ENCODE measurements at regions not wholly inside any gene's neighbourhood (a gene's known extent, or its start where the extent isn't known, plus 50 kb on each side); places are given as distances from the start of the nearest gene placed in this dataset.
"Not testable (repeated sequence)": the region's sequence is repeated elsewhere in the genome, so short reads cannot be mapped to it uniquely, and the experiment has no call there.

GRCh38 chr5:34096033-34096432, 53.0 kb upstream of the C1QTNF3 start:
- H3K4me3 ChIP-seq (ENCODE audit: low read length) = not testable (repeated sequence)

DNA sequence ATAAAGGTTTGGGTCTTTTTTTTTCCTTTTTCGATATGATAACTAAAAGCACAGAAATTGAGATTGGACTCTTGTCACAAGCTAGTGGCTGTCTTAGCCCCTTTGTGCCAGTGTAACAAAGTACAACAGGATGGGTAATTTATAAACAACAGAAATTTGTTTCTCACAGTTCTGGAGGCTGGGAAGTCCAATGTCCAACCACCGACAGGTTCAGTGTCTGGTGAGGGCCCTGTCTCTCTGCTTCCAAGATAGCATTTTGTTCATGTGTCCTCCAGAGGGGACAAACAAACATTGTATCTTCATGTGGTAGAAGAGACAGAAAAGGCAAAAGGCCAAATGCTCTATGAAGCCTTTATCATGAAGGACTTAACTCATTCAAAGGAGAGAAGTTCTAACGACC, 56.9 kb upstream of the C1QTNF3 start:
- H3K4me3 ChIP-seq (ENCODE audit: low read length) = not testable (repeated sequence)

- not testable (repeated sequence) for H3K4me3 ChIP-seq (ENCODE audit: low read length)
Observed at GRCh38 chr5:34101567-34101966, 58.6 kb upstream of the C1QTNF3 start.

GRCh38 chr5:34108897-34109296, 65.9 kb upstream of the C1QTNF3 start:
- not testable (repeated sequence) for H3K4me3 ChIP-seq (ENCODE audit: low read length)

DNA sequence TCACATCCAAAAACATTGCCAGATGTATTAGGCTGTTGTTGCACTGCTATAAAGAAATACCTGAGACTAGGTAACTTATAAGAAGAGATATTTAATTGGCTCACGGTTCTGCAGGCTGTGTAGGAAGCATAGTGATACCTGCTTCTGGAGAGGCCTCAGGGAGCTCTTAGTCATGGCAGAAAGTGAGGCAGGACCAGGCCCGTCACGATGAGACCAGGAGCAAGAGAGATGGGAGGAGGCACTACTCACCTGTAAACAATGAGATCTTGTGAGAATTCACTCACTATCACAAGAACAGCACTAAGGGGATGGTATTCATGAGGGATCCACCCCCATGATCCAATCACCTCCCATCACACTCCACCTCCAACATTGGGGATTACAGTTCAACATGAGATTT, 81.3 kb upstream of the C1QTNF3 start:
- not testable (repeated sequence) for H3K4me3 ChIP-seq (ENCODE audit: low read length)

- H3K4me3 ChIP-seq (ENCODE audit: low read length) = not testable (repeated sequence)
Observed at GRCh38 chr5:34125354-34125753, 82.3 kb upstream of the C1QTNF3 start.

GRCh38 chr5:34126741-34127140, 83.7 kb upstream of the C1QTNF3 start:
- not testable (repeated sequence) for H3K4me3 ChIP-seq (ENCODE audit: low read length)

GRCh38 chr5:34127818-34128217, 84.8 kb upstream of the C1QTNF3 start:
- H3K4me3 ChIP-seq (ENCODE audit: low read length) = not testable (repeated sequence)

- H3K4me3 ChIP-seq (ENCODE audit: low read length) = not testable (repeated sequence)
Observed at GRCh38 chr5:34128890-34129289, 85.9 kb upstream of the C1QTNF3 start.

GRCh38 chr5:34154988-34155387, 112.0 kb upstream of the C1QTNF3 start:
- H3K4me3 ChIP-seq (ENCODE audit: low read length) = not testable (repeated sequence)

- not testable (repeated sequence) for H3K4me3 ChIP-seq (ENCODE audit: low read length)
Observed at GRCh38 chr5:34156703-34157414, 113.8 kb upstream of the C1QTNF3 start.

- H3K4me3 ChIP-seq (ENCODE audit: low read length) = not testable (repeated sequence)
Observed at GRCh38 chr5:34160904-34161303, 117.9 kb upstream of the C1QTNF3 start.

DNA sequence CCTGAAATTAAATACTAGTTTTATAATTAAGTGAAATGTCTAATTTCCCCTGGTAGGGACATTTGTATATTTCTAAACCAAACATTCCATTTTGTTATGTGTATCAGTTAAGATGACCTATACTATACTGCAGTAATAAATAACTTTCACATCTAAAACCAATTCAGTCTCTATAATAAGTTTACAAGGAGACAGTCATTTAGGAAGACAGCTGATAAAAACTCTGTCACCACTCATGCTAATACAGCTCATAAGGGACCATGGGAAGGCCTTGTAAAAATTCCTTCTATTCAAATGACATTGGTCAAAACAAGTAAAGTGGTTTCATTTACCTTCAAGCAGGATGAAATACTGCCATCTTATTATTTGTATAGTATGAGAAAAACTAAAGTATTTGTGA, 128.4 kb upstream of the C1QTNF3 start:
- H3K4me3 ChIP-seq (ENCODE audit: low read length) = not testable (repeated sequence)

DNA sequence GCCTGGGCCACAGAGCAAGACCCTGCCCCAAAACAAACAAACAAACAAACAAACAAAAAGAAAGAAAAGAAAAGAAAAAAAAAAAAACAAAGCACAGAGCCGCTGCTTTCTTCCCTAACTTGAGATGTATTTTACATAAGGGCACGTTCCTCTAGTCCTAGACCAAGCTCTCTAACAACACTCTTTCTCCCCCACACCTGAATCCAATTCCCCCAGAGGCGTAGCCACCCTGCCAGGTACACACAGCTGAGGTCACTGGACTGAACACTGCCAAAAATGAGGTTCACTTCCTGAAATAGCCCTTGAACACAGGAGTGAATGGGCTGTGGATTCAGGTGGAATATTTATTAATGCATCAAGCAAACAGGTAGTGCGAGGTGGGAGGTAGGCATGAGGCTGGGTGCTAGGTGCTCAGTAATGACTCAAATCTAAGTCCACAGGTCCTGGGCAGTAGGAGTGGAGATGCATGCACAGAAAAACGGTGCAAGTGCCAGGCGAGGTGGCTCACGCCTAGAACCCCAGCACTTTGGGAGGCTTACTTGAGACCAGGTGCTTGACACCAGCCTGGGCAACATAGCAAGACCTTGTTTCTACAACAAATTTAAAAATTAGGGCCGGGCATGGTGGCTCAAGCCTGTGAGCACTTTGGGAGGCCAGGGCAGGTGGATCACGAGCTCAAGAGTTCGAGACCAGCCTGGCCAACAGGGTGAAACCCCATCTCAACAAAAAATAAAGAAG, 136.6 kb upstream of the C1QTNF3 start:
- H3K4me3 ChIP-seq (ENCODE audit: low read length) = not testable (repeated sequence)

DNA sequence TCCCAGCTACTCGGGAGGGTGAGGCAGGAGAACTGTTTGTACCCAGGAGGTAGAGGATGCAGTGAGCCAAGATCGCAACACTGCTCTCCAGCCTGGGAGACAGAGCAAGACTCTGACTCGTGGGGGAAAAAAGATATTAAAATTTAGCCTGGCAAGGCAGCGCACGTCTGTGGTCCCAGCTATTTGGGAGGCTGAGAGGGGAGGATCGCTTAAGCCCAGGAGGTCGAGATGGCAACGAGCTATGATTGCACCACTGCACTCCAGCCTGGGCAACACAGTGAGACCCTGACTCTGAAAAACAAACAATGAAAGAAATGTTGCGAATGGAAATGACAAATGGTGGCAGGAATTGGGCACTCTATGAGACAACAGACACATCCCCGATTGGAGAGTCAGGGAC, 137.2 kb upstream of the C1QTNF3 start:
- H3K4me3 ChIP-seq (ENCODE audit: low read length) = not testable (repeated sequence)

DNA sequence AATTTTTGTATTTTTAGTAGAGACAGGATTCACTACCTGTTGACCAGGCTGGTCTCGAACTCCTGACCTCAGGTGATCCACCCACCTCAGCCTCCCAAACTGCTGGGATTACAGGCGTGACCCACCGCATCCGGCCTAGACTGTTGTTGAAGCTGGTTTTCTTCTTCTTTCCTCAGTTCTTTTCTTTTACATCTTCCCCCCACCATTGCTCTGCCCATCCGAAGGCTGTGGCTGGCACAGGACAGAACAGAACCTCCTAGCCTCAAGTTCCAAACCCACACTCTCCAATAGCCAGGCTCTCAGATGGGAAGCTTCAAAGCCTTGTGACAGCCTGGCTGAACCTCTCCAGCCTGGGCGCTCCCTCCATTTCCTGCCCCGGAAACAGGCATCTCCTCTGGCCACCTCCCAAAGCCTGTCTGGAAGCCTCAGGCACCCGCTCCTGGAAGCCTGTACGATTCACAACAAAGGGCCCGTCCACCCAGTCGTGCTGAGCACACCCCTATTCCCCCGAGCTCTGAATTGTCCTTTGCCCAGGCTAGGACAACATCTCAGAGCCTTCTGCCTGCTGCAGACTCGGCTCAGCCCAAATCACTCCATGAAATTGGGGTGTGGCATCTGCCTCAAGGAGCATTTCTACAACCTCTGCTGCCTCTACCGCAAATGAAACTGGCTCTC, 138.1 kb upstream of the C1QTNF3 start:
- H3K4me3 ChIP-seq (ENCODE audit: low read length) = not testable (repeated sequence)

DNA sequence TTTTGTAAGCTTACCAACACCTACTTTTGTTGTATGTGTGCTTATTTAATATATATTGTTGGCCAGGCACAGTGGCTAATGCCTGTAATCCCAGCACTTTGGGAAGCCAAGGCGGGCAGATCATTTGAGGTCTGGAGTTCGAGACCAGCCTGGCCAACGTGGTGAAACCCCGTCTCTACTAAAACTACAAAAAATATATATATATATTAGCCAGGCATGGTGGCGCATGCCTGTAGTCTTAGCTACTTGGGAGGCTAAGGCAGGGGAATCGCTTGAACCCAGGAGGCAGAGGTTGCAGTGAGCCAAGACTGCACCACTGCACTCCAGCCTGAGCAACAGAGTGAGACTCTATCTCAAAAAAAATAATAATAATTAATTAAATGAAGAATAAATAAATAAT, 142.0 kb upstream of the C1QTNF3 start:
- H3K4me3 ChIP-seq (ENCODE audit: low read length) = not testable (repeated sequence)

GRCh38 chr5:34185572-34185971, 142.6 kb upstream of the C1QTNF3 start:
- H3K4me3 ChIP-seq (ENCODE audit: low read length) = not testable (repeated sequence)

GRCh38 chr5:34186108-34186507, 143.1 kb upstream of the C1QTNF3 start:
- not testable (repeated sequence) for H3K4me3 ChIP-seq (ENCODE audit: low read length)

- not testable (repeated sequence) for H3K4me3 ChIP-seq (ENCODE audit: low read length)
Observed at GRCh38 chr5:34186865-34187264, 143.9 kb upstream of the C1QTNF3 start.

DNA sequence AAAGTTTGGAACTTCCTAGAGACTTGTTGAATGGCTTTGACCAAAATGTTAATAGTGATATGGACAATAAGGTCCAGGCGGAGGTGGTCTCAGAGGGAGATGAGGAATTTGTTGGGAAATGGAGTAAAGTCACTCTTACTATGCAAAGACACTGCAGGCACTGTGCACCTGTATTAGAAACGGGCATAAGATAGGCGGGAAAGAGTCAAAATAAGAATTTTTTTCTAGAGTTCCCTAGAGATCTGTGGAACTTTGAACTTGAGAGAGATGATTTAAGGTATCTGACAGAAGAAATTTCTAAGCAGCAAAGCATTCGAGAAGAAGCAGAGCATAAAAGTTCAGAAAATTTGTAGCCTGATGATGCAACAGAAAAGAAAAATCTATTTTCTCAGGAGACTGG, 144.4 kb upstream of the C1QTNF3 start:
- not testable (repeated sequence) for H3K4me3 ChIP-seq (ENCODE audit: low read length)
